Panc1 (cell line): ENCODE measurements at regions not wholly inside any gene's neighbourhood (a gene's known extent, or its start where the extent isn't known, plus 50 kb on each side); places are given as distances from the start of the nearest gene placed in this dataset.
"Not testable (repeated sequence)": the region's sequence is repeated elsewhere in the genome, so short reads cannot be mapped to it uniquely, and the experiment has no call there.

Experiments
- ATAC-seq: fragments of 200-7000 bp; cut with Tn5 transposase; 2 replicates; pipeline ENCODE4 v1.9.1; 2020; ENCODE audit warnings: mild to moderate bottlenecking, moderate library complexity
- BruUV-seq: library from RNA; stranded (reverse); fragments of 400-500 nt; replicated peaks from 2 replicates; lab custom pipeline; 2021; lab: Mats Ljungman, UMichigan
- CTCF ChIA-PET: fragments of 300-600 bp; sonication (Branson Sonifier 250); formaldehyde crosslinking; loops from one replicate; lab custom pipeline; 2022; ENCODE audit warnings: antibody characterized with exemption; lab: Charles Lee
- POLR2A ChIA-PET: fragments of 300-600 bp; sonication (Branson Sonifier 250); formaldehyde crosslinking; loops from one replicate; lab custom pipeline; 2022; ENCODE audit warnings: antibody characterized with exemption; lab: Charles Lee
- DNase-seq: peaks from one replicate; pipeline ENCODE4 v3.0.0-alpha.2; 2010; ENCODE audit warnings: low read depth, low spot score
- H3K27ac ChIP-seq: 2 replicates; pipeline ENCODE4 v1.5.1; 2011; ENCODE audit warnings: mild to moderate bottlenecking, low read length, inconsistent platforms
- H3K27me3 ChIP-seq: fragments of 200-500 bp; sonication (Bioruptor generic); 2 replicates; pipeline ENCODE4 v1.6.0; 2014; ENCODE audit warnings: low read length, inconsistent platforms; ENCODE audit not compliant: control insufficient read depth, insufficient read depth
- H3K36me3 ChIP-seq: fragments of 200-500 bp; sonication (Bioruptor generic); 2 replicates; pipeline ENCODE4 v1.5.1; 2014; ENCODE audit warnings: inconsistent platforms, mild to moderate bottlenecking, low read length, moderate library complexity; ENCODE audit not compliant: control insufficient read depth, insufficient read depth
- H3K4me1 ChIP-seq: 2 replicates; pipeline ENCODE4 v1.5.1; 2011; ENCODE audit warnings: inconsistent platforms, mild to moderate bottlenecking, low read length, moderate library complexity; ENCODE audit not compliant: control insufficient read depth, insufficient read depth
- H3K4me3 ChIP-seq, 2 experiments: 2 replicates each; pipeline ENCODE4 v1.5.1; 2011 to 2012; ENCODE audit warnings: low read depth in 2 of 2, low read length in 2 of 2, mild to moderate bottlenecking in 2 of 2, inconsistent platforms in 1 of 2, moderate library complexity in 1 of 2
- H3K9me3 ChIP-seq: fragments of 200-500 bp; sonication (Bioruptor generic); 2 replicates; pipeline ENCODE4 v1.5.1; 2014; ENCODE audit warnings: low read depth, mild to moderate bottlenecking, inconsistent platforms, low read length, moderate library complexity; ENCODE audit not compliant: control insufficient read depth, insufficient read depth
- POLR2AphosphoS5 ChIP-seq: IDR thresholded peaks from 2 replicates; pipeline ENCODE4 v1.6.1; 2012; ENCODE audit warnings: mild to moderate bottlenecking, low read depth, low read length, moderate library complexity
- SIN3A ChIP-seq: IDR thresholded peaks from 2 replicates; pipeline ENCODE4 v1.6.1; 2012; ENCODE audit warnings: low read depth, mild to moderate bottlenecking, low read length, moderate library complexity, borderline replicate concordance; ENCODE audit not compliant: insufficient read depth
- TCF7L2 ChIP-seq: IDR thresholded peaks from 2 replicates; pipeline ENCODE4 v1.6.1; 2011; ENCODE audit warnings: mild to moderate bottlenecking, low read depth, low read length, inconsistent platforms
- in situ Hi-C: cut with HindIII; loops from 2 replicates; pipeline ENCODE4 v1.10.0; 2016; ENCODE audit warnings: low sequenced_read_pairs, low pct_unique_long_range_greater_than_20kb
- intact Hi-C: fragments of 100-400 bp; cut with micrococcal nuclease; formaldehyde crosslinking; loops from one replicate; pipeline ENCODE4 v1.10.0; 2022; ENCODE audit not compliant: unreplicated experiment
- TF ChIP-seq, protein P1 (sequence below): fragments of 450-650 bp; IDR thresholded peaks from 2 replicates; pipeline ENCODE4 v1.5.1; 2017; ENCODE audit warnings: mild to moderate bottlenecking
- TF ChIP-seq, protein P2 (sequence below), 2 experiments: IDR thresholded peaks; 2 replicates each; pipeline ENCODE4 v1.6.1; 2011 to 2012; ENCODE audit warnings: low read depth in 2 of 2, control low read depth in 1 of 2, low read length in 1 of 2, mild to moderate bottlenecking in 1 of 2, moderate library complexity in 1 of 2; ENCODE audit not compliant: insufficient read depth in 1 of 2

DNA sequence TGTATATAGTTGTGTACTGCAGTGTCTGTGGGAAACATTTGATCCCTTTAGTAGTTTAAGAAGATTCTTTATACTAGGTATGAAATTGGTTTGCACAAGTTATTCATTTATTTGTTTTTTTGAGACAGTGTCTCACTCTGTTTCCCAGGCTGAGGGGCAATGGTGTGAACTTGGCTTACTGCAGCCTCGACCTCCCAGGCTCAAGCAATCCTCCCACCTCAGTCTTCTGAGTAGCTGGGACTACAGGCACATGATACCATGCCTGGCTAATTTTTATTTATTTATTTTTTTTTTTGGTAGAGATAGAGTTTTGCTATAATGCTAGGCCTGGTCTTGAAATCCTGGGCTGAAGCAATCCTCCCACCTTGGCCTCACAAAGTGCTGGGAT, 209.4 kb downstream of the RASSF9 start:
- Histone ChIP-seq H3K27ac (no peak overlapping the region), H3K4me1 (no peaks in the 10 kb centered on the region), H3K9me3 (no peaks in the 10 kb centered on the region), H3K4me3 (no peak overlapping the region), H3K36me3 (no peaks in the 10 kb centered on the region; the same call in 1 of the 2 replicates), H3K27me3 (no peaks in the 10 kb centered on the region)
- POLR2A ChIA-PET = no interaction called here
- DNase-seq = no peak
- ATAC-seq = no peak
- no TSS peak for BruUV-seq
- TF ChIP-seq TCF7L2 = no peak
- TF ChIP-seq POLR2AphosphoS5 = no peak
- no peak for TF ChIP-seq SIN3A
- TF ChIP-seq, protein P1, sequence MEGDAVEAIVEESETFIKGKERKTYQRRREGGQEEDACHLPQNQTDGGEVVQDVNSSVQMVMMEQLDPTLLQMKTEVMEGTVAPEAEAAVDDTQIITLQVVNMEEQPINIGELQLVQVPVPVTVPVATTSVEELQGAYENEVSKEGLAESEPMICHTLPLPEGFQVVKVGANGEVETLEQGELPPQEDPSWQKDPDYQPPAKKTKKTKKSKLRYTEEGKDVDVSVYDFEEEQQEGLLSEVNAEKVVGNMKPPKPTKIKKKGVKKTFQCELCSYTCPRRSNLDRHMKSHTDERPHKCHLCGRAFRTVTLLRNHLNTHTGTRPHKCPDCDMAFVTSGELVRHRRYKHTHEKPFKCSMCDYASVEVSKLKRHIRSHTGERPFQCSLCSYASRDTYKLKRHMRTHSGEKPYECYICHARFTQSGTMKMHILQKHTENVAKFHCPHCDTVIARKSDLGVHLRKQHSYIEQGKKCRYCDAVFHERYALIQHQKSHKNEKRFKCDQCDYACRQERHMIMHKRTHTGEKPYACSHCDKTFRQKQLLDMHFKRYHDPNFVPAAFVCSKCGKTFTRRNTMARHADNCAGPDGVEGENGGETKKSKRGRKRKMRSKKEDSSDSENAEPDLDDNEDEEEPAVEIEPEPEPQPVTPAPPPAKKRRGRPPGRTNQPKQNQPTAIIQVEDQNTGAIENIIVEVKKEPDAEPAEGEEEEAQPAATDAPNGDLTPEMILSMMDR = no peak
- TF ChIP-seq, protein P2, sequence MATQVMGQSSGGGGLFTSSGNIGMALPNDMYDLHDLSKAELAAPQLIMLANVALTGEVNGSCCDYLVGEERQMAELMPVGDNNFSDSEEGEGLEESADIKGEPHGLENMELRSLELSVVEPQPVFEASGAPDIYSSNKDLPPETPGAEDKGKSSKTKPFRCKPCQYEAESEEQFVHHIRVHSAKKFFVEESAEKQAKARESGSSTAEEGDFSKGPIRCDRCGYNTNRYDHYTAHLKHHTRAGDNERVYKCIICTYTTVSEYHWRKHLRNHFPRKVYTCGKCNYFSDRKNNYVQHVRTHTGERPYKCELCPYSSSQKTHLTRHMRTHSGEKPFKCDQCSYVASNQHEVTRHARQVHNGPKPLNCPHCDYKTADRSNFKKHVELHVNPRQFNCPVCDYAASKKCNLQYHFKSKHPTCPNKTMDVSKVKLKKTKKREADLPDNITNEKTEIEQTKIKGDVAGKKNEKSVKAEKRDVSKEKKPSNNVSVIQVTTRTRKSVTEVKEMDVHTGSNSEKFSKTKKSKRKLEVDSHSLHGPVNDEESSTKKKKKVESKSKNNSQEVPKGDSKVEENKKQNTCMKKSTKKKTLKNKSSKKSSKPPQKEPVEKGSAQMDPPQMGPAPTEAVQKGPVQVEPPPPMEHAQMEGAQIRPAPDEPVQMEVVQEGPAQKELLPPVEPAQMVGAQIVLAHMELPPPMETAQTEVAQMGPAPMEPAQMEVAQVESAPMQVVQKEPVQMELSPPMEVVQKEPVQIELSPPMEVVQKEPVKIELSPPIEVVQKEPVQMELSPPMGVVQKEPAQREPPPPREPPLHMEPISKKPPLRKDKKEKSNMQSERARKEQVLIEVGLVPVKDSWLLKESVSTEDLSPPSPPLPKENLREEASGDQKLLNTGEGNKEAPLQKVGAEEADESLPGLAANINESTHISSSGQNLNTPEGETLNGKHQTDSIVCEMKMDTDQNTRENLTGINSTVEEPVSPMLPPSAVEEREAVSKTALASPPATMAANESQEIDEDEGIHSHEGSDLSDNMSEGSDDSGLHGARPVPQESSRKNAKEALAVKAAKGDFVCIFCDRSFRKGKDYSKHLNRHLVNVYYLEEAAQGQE (IDR thresholded peaks at IDR 0.05; ENCODE audit: insufficient read depth in 1 of 2, low read depth in 2 of 2, low read length in 1 of 2) = no peak
- intact Hi-C loops = no loop called here
- CTCF ChIA-PET = no interaction called here
- in situ Hi-C loops = no loop called here

DNA sequence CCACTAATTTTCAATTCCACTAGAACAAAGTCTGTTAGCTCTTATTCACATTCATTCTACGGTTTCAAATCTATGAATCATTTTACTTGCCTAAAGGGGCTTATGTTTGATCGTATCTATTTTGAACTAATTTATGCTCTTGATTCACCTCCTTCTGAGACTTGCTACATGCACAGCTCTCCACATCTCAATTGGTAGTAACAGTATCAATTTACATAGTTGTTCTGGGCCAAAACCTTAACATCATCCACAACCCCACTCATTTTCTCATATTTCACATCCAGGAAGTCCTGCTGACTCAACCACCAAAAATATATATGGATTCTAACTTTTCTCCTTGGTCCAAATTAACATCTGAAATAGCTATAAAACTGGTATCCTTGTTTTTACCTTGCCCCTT, 208.6 kb downstream of the RASSF9 start:
- Histone ChIP-seq H3K36me3 (no peaks in the 10 kb centered on the region; the same call in 1 of the 2 replicates), H3K4me3 (no peak overlapping the region), H3K27ac (no peak overlapping the region), H3K4me1 (no peaks in the 10 kb centered on the region), H3K27me3 (no peaks in the 10 kb centered on the region), H3K9me3 (no peaks in the 10 kb centered on the region)
- CTCF ChIA-PET = no interaction called here
- in situ Hi-C loops = no loop called here
- no TSS peak for BruUV-seq
- POLR2A ChIA-PET = no interaction called here
- ATAC-seq (no peak), DNase-seq (no peak)
- intact Hi-C loops = no loop called here
- TF ChIP-seq, protein P2 (IDR thresholded peaks at IDR 0.05; ENCODE audit: insufficient read depth in 1 of 2, low read depth in 2 of 2, low read length in 1 of 2) = no peak
- TF ChIP-seq TCF7L2 = no peak
- no peak for TF ChIP-seq POLR2AphosphoS5
- TF ChIP-seq, protein P1 = no peak
- TF ChIP-seq SIN3A = no peak

GRCh38 chr12:85628562-85628961, 207.6 kb downstream of the RASSF9 start:
- H3K27ac ChIP-seq, H3K9me3 ChIP-seq, intact Hi-C loops, DNase-seq, in situ Hi-C loops, H3K4me3 ChIP-seq, H3K36me3 ChIP-seq, BruUV-seq, H3K4me1 ChIP-seq, POLR2A ChIA-PET, CTCF ChIA-PET, ATAC-seq, H3K27me3 ChIP-seq: not testable (repeated sequence)
